Non-pigmented ciliary epithelial cell (primary cell): ENCODE measurements at regions not wholly inside any gene's neighbourhood (a gene's known extent, or its start where the extent isn't known, plus 50 kb on each side); places are given as distances from the start of the nearest gene placed in this dataset.

Experiments used
- DNase-seq: peaks from one replicate; pipeline ENCODE4 v3.0.0-alpha.2; 2010; ENCODE audit warnings: low read depth

- DNase-seq: no peak
These were observed 190.3 kb downstream of the RBFOX3 start for GRCh38 chr17:79420318-79421243.

GRCh38 chr17:79417476-79417988, 193.3 kb downstream of the RBFOX3 start:
- no peak for DNase-seq

GRCh38 chr17:79415909-79416308, 194.9 kb downstream of the RBFOX3 start:
- no peak for DNase-seq

- no peak for DNase-seq
These were observed 195.5 kb downstream of the RBFOX3 start for GRCh38 chr17:79415365-79415764.

GRCh38 chr17:79414793-79415211, 196.0 kb downstream of the RBFOX3 start:
- no peak for DNase-seq

GRCh38 chr17:79414063-79414792, 196.6 kb downstream of the RBFOX3 start:
- DNase-seq: no peak

- no peak for DNase-seq
These were observed 197.2 kb downstream of the RBFOX3 start for GRCh38 chr17:79413611-79414010.

- no peak for DNase-seq
These were observed 197.9 kb downstream of the RBFOX3 start for GRCh38 chr17:79412886-79413390.

- DNase-seq: no peak
These were observed 198.7 kb downstream of the RBFOX3 start for GRCh38 chr17:79412110-79412509.

- DNase-seq: no peak
These were observed 199.4 kb downstream of the RBFOX3 start for GRCh38 chr17:79411419-79411818.

GRCh38 chr17:79410681-79411080, 200.2 kb downstream of the RBFOX3 start:
- no peak for DNase-seq

- DNase-seq: no peak
These were observed 202.6 kb downstream of the RBFOX3 start for GRCh38 chr17:79408251-79408650.

- DNase-seq: no peak
These were observed 203.5 kb downstream of the RBFOX3 start for GRCh38 chr17:79407385-79407784.

- DNase-seq: no peak
These were observed 204.5 kb downstream of the RBFOX3 start for GRCh38 chr17:79406316-79406715.

- DNase-seq: no peak
These were observed 205.0 kb downstream of the RBFOX3 start for GRCh38 chr17:79405823-79406222.

- no peak for DNase-seq
These were observed 206.5 kb downstream of the RBFOX3 start for GRCh38 chr17:79404136-79404911.

- no peak for DNase-seq
These were observed 208.9 kb downstream of the RBFOX3 start for GRCh38 chr17:79401704-79402674.

- no peak for DNase-seq
These were observed 209.7 kb downstream of the RBFOX3 start for GRCh38 chr17:79400989-79401703.

- DNase-seq: no peak
These were observed 211.2 kb downstream of the RBFOX3 start for GRCh38 chr17:79399610-79400144.

GRCh38 chr17:79398441-79398840, 212.4 kb downstream of the RBFOX3 start:
- no peak for DNase-seq
